Astrocyte of the hippocampus (primary cell): ENCODE measurements at regions not wholly inside any gene's neighbourhood (a gene's known extent, or its start where the extent isn't known, plus 50 kb on each side); places are given as distances from the start of the nearest gene placed in this dataset.

Source experiments
- DNase-seq: peaks from one replicate; pipeline ENCODE4 v3.0.0; 2011; ENCODE audit warnings: low read depth, low spot score

DNA sequence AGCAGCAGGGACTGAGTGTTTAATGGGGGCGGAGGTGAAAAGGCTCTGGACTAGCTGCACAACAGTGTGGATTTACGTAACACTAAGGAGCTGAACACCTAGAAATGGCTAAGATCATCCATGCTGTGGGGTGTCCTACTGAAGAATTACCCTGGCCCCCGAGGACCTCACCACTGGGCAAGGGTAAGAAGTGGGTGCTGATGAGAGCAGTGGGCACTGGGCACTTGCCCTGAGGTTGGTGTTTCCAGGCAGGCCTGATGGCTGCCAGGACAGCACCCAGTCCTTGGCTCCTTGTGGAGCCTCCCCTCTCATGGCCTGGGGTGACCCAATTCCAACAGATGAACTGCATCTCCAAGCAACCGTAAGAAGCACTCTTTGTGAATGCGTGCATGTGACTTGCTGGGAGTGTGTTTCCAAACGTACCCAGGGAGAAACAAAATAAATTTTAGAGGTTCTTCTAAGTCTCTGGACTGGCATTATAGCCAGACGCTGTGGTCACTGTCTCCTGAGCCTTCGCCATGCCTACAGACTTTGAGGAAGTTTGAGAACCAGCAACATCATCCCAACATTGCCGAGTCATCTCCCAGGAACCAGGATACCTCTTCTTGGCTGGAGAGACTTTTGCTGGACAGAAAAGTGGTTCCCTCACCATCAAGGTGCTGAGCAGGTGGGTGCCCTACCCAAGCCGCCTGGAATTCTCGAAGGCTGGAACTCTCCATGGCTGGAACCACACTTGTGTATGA is 245.9 kb downstream of the ERMARD start:
- DNase-seq: no peak

DNA sequence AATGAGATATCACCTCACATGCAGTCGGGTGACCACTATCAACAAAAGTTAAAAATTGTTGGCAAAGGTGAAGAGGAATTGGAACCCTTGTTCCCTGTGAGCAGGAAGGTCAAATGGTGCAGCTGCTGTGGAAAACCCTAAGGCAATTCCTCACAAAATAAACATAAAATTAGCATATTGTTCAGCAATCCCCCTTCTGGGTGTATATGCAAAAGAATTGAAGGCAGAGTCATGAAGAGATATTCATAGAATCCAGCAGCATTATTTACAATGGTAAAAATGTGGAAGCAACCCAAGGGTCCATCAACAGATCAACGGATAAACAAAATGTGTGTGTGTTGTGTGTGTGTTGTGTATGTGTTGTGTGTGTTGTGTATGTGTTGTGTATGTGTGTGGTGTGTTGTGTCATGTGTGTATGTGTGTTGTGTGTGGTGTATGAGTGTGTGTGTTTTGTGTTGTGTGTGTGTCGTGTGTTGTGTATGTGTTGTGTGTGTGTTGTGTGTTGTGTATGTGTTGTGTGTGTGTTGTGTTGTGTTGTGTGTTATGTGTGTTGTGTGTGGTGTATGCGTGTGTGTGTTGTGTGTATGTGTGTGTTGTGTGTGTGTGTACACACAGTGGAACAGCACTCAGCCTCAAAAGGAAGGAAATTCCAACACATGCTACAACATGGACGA is 245.1 kb downstream of the ERMARD start:
- no peak for DNase-seq

DNA sequence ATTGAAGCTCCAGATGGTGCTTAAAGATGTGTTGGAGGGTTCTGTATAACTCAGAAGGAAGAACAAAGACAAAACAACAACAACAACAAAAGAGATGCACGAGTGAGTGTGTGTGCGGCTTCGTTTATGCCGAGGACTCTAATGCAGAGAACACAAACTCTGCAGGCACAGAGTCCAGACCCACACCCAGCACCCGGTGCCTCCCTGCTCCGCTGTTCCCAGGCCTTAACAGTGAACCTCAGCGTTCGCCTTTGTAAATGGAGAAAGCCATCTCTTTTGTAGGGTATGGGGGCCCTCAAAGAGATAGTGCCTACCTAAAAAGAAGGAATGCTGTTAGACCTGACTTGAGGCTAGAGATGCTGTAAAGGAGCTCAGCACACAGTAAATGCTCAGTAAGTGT is 243.3 kb downstream of the ERMARD start:
- no peak for DNase-seq

- DNase-seq: no peak
Measured at GRCh38 chr6:169993861-169994481, 242.5 kb downstream of the ERMARD start.

GRCh38 chr6:169991913-169992312 is 240.5 kb downstream of the ERMARD start:
- no peak for DNase-seq

DNA sequence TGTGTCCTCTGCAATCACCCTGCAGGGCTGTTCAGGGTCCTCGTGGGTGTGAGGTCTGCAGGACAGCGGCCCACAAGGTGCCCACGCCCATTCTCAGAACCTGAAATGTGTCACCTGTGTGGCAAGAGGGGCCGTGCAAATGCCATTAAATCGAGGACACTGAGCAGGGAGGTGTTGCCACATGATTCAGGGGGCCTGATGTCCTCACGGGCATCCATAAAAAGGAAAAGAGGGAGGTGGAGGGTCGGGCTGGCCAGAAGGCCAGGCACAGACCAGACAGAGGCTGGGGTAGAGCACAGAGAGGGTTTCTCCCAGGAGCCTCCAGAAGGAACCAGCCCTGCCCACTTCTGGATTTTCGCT is 239.6 kb downstream of the ERMARD start:
- no peak for DNase-seq

DNA sequence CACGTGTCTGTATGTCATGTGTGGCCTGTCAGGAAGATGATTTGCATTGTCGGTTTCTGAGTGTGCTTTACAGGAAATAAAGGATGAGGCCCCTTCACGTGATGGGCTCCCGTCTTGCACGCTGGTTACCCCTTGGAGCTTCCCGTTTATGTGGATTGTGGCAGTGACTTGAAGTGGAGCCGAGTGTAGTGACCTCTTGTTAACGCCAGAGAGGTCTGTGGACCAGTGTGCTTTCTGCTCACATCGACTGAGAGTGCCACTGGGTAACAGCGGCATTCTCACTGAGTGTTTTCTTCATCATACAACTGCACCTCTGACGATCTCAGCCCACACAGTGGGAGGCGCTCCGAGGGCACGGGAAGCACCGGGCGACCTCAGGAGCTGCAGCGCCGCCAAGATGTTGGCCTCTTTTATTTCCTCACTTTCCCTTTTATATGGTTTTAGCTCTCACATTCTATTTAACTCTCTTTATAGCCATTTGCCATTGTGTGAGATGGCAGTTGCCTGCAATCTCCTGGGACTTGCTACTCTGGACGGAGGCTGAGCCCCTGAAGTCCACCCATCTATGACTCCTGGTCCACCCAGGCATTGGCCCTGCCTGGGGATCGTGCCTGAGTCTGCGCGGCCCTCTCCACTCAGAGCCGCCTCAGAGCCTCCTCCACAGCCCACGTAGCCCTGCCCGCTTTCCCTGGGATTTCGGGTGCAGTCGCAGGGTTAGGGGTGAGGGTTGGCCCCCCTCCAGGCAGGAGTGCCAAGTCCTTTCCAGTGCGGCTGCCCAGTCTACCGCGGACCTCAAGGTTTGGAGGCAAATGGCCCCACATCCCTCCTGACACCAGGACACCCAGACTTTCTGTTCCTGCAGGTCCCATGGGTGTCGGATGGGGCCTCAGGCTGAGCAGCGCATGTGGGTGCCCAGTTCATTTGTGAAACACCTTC is 238.9 kb downstream of the ERMARD start:
- no peak for DNase-seq

DNA sequence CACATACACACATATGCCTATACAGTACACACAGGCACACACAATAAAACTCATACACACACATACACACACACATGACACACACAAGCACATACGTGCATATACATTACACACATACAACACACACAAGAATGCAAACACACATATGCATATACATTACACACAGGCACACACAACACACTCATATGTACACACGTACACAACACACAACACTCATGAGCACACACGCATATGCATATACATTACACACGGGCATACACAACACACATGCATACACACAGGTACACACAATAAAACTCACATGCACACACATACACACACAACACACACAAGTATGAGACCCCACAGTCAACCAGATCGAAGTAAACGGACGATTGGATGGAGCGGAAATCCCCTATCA is 238.2 kb downstream of the ERMARD start:
- DNase-seq: no peak

- no peak for DNase-seq
Measured at GRCh38 chr6:169988769-169989550, 237.5 kb downstream of the ERMARD start.

GRCh38 chr6:169986848-169987498 is 235.6 kb downstream of the ERMARD start:
- no peak for DNase-seq

DNA sequence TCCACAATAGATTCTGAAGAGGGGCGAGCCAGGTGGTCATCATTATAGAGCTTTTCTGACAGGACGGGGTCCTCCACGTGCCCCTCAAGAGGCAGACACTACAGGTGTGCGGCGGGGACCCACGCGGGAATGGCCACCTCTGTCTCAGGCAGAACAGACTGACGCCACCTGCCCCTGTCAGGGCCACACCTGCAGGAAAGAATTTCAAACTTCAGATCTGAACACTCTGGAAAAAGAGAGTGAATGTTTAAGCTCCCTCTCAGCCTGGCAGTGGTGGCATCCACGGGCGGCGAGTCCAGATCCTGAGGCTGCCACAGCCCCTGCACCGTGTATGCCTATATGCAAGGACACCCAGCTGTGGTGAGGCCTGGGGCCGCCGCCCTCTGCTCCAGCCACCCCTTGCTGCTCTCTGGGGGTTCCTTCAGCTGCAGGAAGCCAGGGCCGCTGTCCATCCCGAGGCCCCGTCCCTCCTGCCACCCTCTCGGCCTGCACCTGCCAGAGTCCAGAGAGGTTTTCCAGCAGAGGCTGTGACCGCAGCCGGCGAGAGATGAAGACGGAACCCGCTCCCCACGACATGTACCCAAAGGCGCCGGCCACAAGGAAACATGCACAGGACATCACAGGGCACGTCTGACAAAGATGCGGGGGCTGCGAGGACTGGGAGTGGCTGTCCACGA is 234.9 kb downstream of the ERMARD start:
- DNase-seq: no peak

- DNase-seq: no peak
Measured at GRCh38 chr6:169985121-169986015, 233.9 kb downstream of the ERMARD start.

GRCh38 chr6:169984181-169985120 is 233.0 kb downstream of the ERMARD start:
- DNase-seq: no peak

DNA sequence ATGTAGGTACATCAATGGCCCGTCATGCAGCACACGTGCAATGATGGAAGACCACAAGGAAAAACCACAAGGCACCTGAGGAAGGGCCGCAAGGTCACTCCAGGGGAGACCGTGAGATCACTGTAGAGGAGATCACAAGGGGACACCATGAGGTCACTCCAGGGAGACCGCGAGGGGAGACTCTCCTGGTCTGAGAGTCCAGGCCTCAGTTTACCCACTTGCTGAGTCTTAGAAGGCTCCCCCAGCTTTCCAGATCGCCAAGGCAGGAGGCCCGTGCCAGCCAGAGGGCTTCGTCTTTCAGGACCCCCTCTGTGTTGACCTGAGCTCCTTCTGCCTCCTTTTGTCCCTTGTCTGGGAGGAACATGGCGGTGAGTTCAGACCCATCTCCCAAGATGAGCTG is 232.2 kb downstream of the ERMARD start:
- DNase-seq: no peak

- no peak for DNase-seq
Measured at GRCh38 chr6:169982461-169983386, 231.3 kb downstream of the ERMARD start.

- no peak for DNase-seq
Measured at GRCh38 chr6:169981969-169982368, 230.5 kb downstream of the ERMARD start.

DNA sequence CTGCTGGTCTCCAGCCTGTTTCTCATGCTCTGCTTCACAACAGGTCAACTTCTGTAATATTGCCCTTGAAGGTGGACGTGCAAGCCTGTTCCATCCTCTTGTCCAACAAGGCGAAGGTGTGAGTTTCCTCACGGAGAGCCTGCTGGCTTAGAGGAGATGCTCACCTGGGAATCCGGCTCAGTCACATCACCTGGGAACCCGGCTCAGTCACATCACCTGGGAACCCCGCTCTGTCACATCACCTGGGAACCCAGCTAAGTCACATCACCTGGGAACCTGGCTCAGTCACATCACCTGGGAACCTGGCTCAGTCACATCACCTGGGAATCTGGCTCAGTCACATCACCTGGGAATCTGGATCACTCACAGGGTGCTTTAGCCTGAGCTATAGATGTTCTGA is 230.1 kb downstream of the ERMARD start:
- no peak for DNase-seq
